SH-SY5Y (cell line): ENCODE measurements at regions not wholly inside any gene's neighbourhood (a gene's known extent, or its start where the extent isn't known, plus 50 kb on each side); places are given as distances from the start of the nearest gene placed in this dataset.

Experiments
- GATA2 ChIP-seq: IDR thresholded peaks from 2 replicates; pipeline ENCODE4 v1.6.1; 2011; ENCODE audit warnings: mild to moderate bottlenecking, low read depth, low read length
- GATA3 ChIP-seq: IDR thresholded peaks from 2 replicates; pipeline ENCODE4 v1.6.1; 2011; ENCODE audit warnings: low read depth, mild to moderate bottlenecking, low read length, moderate library complexity

- TF ChIP-seq GATA2 = no peak
- TF ChIP-seq GATA3 = no peak; the same call in none of the 2 replicates
Measured at GRCh38 chr10:58972576-58973234, 203.7 kb upstream of the PHYHIPL start.
